ENCODE measurements at regions not wholly inside any gene's neighbourhood (a gene's known extent, or its start where the extent isn't known, plus 50 kb on each side); places are given as distances from the start of the nearest gene placed in this dataset.
"Not testable (repeated sequence)": the region's sequence is repeated elsewhere in the genome, so short reads cannot be mapped to it uniquely, and the experiment has no call there.

GRCh38 chrX:35626124-35626523 is 172.0 kb upstream of the MAGEB16 start:
- Histone ChIP-seq H3K9ac (ENCODE audit: low read length) (no peak overlapping the region), H3K79me2 (replicated peaks; ENCODE audit: insufficient read depth, low read length) (no peaks in the 10 kb centered on the region), H3K9me3 (ENCODE audit: low read length) (no peaks in the 10 kb centered on the region), H4K20me1 (ENCODE audit: insufficient read depth) (no peaks in the 10 kb centered on the region), H2AFZ (ENCODE audit: low read depth, low read length) (no peak overlapping the region), H3K27me3 (ENCODE audit: insufficient read depth, low read depth, low read length) (no peaks in the 10 kb centered on the region), H3K36me3 (ENCODE audit: insufficient read depth, low read length) (no peaks in the 10 kb centered on the region), H3K4me2 (ENCODE audit: low read length) (no peak overlapping the region), H3K4me3 (ENCODE audit: low read length) (no peak overlapping the region), H3K27ac (ENCODE audit: low read length) (no peak overlapping the region), H3K9me2 (ENCODE audit: insufficient read depth, low read length) (no peaks in the 10 kb centered on the region), H3F3A (ENCODE audit: insufficient read depth, low read length, poor library complexity, severe bottlenecking) (no peaks in the 10 kb centered on the region)
- no peak for TF ChIP-seq EZH2 (IDR thresholded peaks at IDR 0.05; ENCODE audit: borderline replicate concordance, insufficient read depth, low read length, poor library complexity, severe bottlenecking)
- no peak for TF ChIP-seq MXI1 (conservative IDR thresholded peaks at IDR 0.05; ENCODE audit: poor library complexity, severe bottlenecking)
- TF ChIP-seq POLR2AphosphoS5 (IDR thresholded peaks at IDR 0.05): no peak
- no peak for TF ChIP-seq REST (IDR thresholded peaks at IDR 0.05; ENCODE audit: borderline replicate concordance)
- no peak for TF ChIP-seq EP300 (conservative IDR thresholded peaks at IDR 0.05; ENCODE audit: poor library complexity, severe bottlenecking)
- no peak for TF ChIP-seq RAD21 (conservative IDR thresholded peaks at IDR 0.05)
- TF ChIP-seq CTCF (IDR thresholded peaks at IDR 0.05; ENCODE audit: poor library complexity, severe bottlenecking): no peak
- no peak for TF ChIP-seq SMC3 (conservative IDR thresholded peaks at IDR 0.05; ENCODE audit: poor library complexity)
- no peak for TF ChIP-seq TAF1 (IDR thresholded peaks at IDR 0.05; ENCODE audit: low read depth)

- not testable (repeated sequence) for H3K27ac ChIP-seq (ENCODE audit: low read length); H4K20me1 ChIP-seq (ENCODE audit: insufficient read depth); H3K9me2 ChIP-seq (ENCODE audit: insufficient read depth, low read length); H3K9me3 ChIP-seq (ENCODE audit: low read length); H3K4me3 ChIP-seq (ENCODE audit: low read length); H3K27me3 ChIP-seq (ENCODE audit: insufficient read depth, low read depth, low read length); H2AFZ ChIP-seq (ENCODE audit: low read depth, low read length); H3K9ac ChIP-seq (ENCODE audit: low read length); H3K4me2 ChIP-seq (ENCODE audit: low read length); H3K79me2 ChIP-seq (replicated peaks; ENCODE audit: insufficient read depth, low read length); H3K36me3 ChIP-seq (ENCODE audit: insufficient read depth, low read length); H3F3A ChIP-seq (ENCODE audit: insufficient read depth, low read length, poor library complexity, severe bottlenecking)
Measured at GRCh38 chrX:35635971-35636370, 162.2 kb upstream of the MAGEB16 start.

DNA sequence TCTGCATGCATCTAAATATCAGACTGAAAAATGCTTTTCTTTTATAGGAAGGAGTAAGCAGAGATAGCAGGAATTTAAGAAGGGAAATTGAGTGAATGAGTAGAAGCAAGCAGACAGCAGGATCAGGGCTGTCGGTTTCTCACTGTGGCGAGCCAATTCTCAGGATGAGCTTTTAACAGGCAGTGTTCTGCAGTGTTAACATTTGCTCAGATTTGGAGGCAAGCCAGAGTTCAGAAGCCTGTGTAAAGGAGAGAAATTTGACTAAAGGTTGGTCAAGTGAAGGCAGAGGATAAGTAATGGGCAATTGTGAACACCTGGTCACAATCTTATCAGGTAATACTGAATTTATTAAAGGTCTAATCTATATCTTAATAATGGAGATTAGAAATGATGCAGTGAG is 133.3 kb upstream of the MAGEB16 start:
- Histone ChIP-seq H3K9me2 (ENCODE audit: insufficient read depth, low read length) (no peaks in the 10 kb centered on the region), H3K79me2 (replicated peaks; ENCODE audit: insufficient read depth, low read length) (no peaks in the 10 kb centered on the region), H3K27ac (ENCODE audit: low read length) (no peak overlapping the region), H3K4me3 (ENCODE audit: low read length) (no peak overlapping the region), H3F3A (ENCODE audit: insufficient read depth, low read length, poor library complexity, severe bottlenecking) (no peaks in the 10 kb centered on the region), H3K27me3 (ENCODE audit: insufficient read depth, low read depth, low read length) (no peaks in the 10 kb centered on the region), H3K36me3 (ENCODE audit: insufficient read depth, low read length) (no peaks in the 10 kb centered on the region), H4K20me1 (ENCODE audit: insufficient read depth) (no peaks in the 10 kb centered on the region), H3K9me3 (ENCODE audit: low read length) (no peaks in the 10 kb centered on the region), H3K4me2 (ENCODE audit: low read length) (no peak overlapping the region), H3K9ac (ENCODE audit: low read length) (no peak overlapping the region), H2AFZ (ENCODE audit: low read depth, low read length) (no peak overlapping the region)
- TF ChIP-seq EP300 (conservative IDR thresholded peaks at IDR 0.05; ENCODE audit: poor library complexity, severe bottlenecking) (no peak), REST (IDR thresholded peaks at IDR 0.05; ENCODE audit: borderline replicate concordance) (no peak), MXI1 (conservative IDR thresholded peaks at IDR 0.05; ENCODE audit: poor library complexity, severe bottlenecking) (no peak), EZH2 (IDR thresholded peaks at IDR 0.05; ENCODE audit: borderline replicate concordance, insufficient read depth, low read length, poor library complexity, severe bottlenecking) (no peak)

Measured in neural cell (in vitro differentiated cells).